DOHH2 (cell line): ENCODE measurements at regions not wholly inside any gene's neighbourhood (a gene's known extent, or its start where the extent isn't known, plus 50 kb on each side); places are given as distances from the start of the nearest gene placed in this dataset.

ENCODE experiments used
- H3F3A ChIP-seq: fragments of 200-600 bp; sonication (generic), shearing (Covaris generic); 2 replicates; pipeline ENCODE4 v1.6.0; 2016; ENCODE audit warnings: antibody characterized with exemption, mild to moderate bottlenecking; ENCODE audit not compliant: control insufficient read depth, insufficient read depth
- H3K27ac ChIP-seq: fragments of 200-600 bp; sonication (generic); 2 replicates; pipeline ENCODE4 v1.5.1; 2014; ENCODE audit warnings: low read depth, mild to moderate bottlenecking, low read length, moderate library complexity
- H3K27me3 ChIP-seq: fragments of 200-600 bp; sonication (generic); 2 replicates; pipeline ENCODE4 v1.6.1; 2014; ENCODE audit warnings: mild to moderate bottlenecking, low read length, mixed read lengths; ENCODE audit not compliant: control insufficient read depth
- H3K36me3 ChIP-seq: fragments of 200-600 bp; sonication (generic); 2 replicates; pipeline ENCODE4 v1.6.1; 2014; ENCODE audit warnings: mild to moderate bottlenecking, low read length, moderate library complexity, mixed read lengths; ENCODE audit not compliant: control insufficient read depth
- H3K4me1 ChIP-seq: fragments of 200-600 bp; sonication (generic); 2 replicates; pipeline ENCODE4 v1.6.1; 2014; ENCODE audit warnings: mild to moderate bottlenecking, low read length, mixed read lengths; ENCODE audit not compliant: control insufficient read depth
- H3K4me2 ChIP-seq: fragments of 200-600 bp; sonication (generic); 2 replicates; pipeline ENCODE4 v1.6.0; 2014; ENCODE audit warnings: mild to moderate bottlenecking, low read length, moderate library complexity
- H3K4me3 ChIP-seq: fragments of 200-600 bp; sonication (generic); 2 replicates; pipeline ENCODE4 v1.5.1; 2014; ENCODE audit warnings: mild to moderate bottlenecking, low read length, mixed read lengths
- H3K79me2 ChIP-seq: fragments of 200-600 bp; sonication (generic); 2 replicates; pipeline ENCODE4 v1.6.1; 2014; ENCODE audit warnings: mild to moderate bottlenecking, low read length, mixed read lengths; ENCODE audit not compliant: control insufficient read depth
- H3K9me2 ChIP-seq: fragments of 200-600 bp; sonication (generic); replicated peaks from 2 replicates; pipeline ENCODE4 v1.6.1; 2014; ENCODE audit warnings: mild to moderate bottlenecking, low read length, mixed read lengths; ENCODE audit not compliant: control insufficient read depth
- H3K9me3 ChIP-seq: fragments of 200-600 bp; sonication (generic); 2 replicates; pipeline ENCODE4 v1.6.1; 2014; ENCODE audit warnings: antibody characterized with exemption, low read length, mixed read lengths; ENCODE audit not compliant: control insufficient read depth, insufficient read depth
- H4K20me1 ChIP-seq: fragments of 200-600 bp; sonication (generic); 2 replicates; pipeline ENCODE4 v1.6.0; 2014; ENCODE audit warnings: low read depth, mild to moderate bottlenecking, antibody characterized with exemption, low read length, moderate library complexity; ENCODE audit not compliant: control insufficient read depth, insufficient read depth
- CTCF ChIP-seq: fragments of 200-600 bp; sonication (generic); IDR thresholded peaks from one replicate; pipeline ENCODE4 v1.5.1; 2014; ENCODE audit warnings: antibody characterized with exemption, mild to moderate bottlenecking, low read depth, low read length; ENCODE audit not compliant: poor library complexity, severe bottlenecking
- EZH2phosphoT487 ChIP-seq: fragments of 200-600 bp; sonication (generic); IDR thresholded peaks from 2 replicates; pipeline ENCODE4 v1.6.1; 2017; ENCODE audit warnings: borderline replicate concordance, mild to moderate bottlenecking, antibody characterized with exemption, low read length, moderate library complexity, mixed read lengths

- Histone ChIP-seq H3F3A (no peaks in the 10 kb centered on the region), H3K4me1 (no peaks in the 10 kb centered on the region), H3K36me3 (no peaks in the 10 kb centered on the region), H3K4me2 (no peak overlapping the region), H3K27ac (no peak overlapping the region), H3K9me3 (no peaks in the 10 kb centered on the region), H4K20me1 (no peaks in the 10 kb centered on the region), H3K27me3 (peaks cover 5% of the 10 kb centered on the region; the same call in 1 of the 2 replicates), H3K4me3 (no peak overlapping the region), H3K9me2 (no peaks in the 10 kb centered on the region), H3K79me2 (no peaks in the 10 kb centered on the region)
- TF ChIP-seq EZH2phosphoT487 (no peak), CTCF (peak; percentile 14)
These were observed 55.0 kb upstream of the USP47 start for GRCh38 chr11:11786771-11787170.

- TF ChIP-seq EZH2phosphoT487 = no peak
- no peak for TF ChIP-seq CTCF
- H3F3A ChIP-seq = no peaks in the 10 kb centered on the region
- H3K4me3 ChIP-seq = no peak overlapping the region
- H3K79me2 ChIP-seq = no peaks in the 10 kb centered on the region
- H3K27me3 ChIP-seq = peaks cover 5% of the 10 kb centered on the region; the same call in 1 of the 2 replicates
- H3K4me1 ChIP-seq = no peaks in the 10 kb centered on the region
- no peaks in the 10 kb centered on the region for H3K9me3 ChIP-seq
- no peaks in the 10 kb centered on the region for H3K36me3 ChIP-seq
- no peaks in the 10 kb centered on the region for H3K9me2 ChIP-seq
- no peaks in the 10 kb centered on the region for H4K20me1 ChIP-seq
- no peak overlapping the region for H3K27ac ChIP-seq
- H3K4me2 ChIP-seq = no peak overlapping the region
These were observed 55.5 kb upstream of the USP47 start for GRCh38 chr11:11786234-11786633.

GRCh38 chr11:11782532-11783110, 59.2 kb upstream of the USP47 start:
- H3K4me1 ChIP-seq = no peaks in the 10 kb centered on the region
- H3K27ac ChIP-seq = no peak overlapping the region
- H3K4me2 ChIP-seq = no peak overlapping the region
- H3K4me3 ChIP-seq = no peak overlapping the region
- no peaks in the 10 kb centered on the region for H3K9me3 ChIP-seq
- H3K9me2 ChIP-seq = no peaks in the 10 kb centered on the region
- no peaks in the 10 kb centered on the region for H3K79me2 ChIP-seq
- no peaks in the 10 kb centered on the region for H4K20me1 ChIP-seq
- no peak for TF ChIP-seq CTCF
- TF ChIP-seq EZH2phosphoT487 = no peak
- H3K36me3 ChIP-seq = no peaks in the 10 kb centered on the region
- peaks cover 3% of the 10 kb centered on the region; the same call in 1 of the 2 replicates for H3K27me3 ChIP-seq
- no peaks in the 10 kb centered on the region for H3F3A ChIP-seq
